CD4-positive, alpha-beta T cell treated with Interleukin-12 subunit alpha and Interleukin-12 subunit beta, for 1 hour (primary cell): ENCODE measurements at regions not wholly inside any gene's neighbourhood (a gene's known extent, or its start where the extent isn't known, plus 50 kb on each side); places are given as distances from the start of the nearest gene placed in this dataset.
"Not testable (repeated sequence)": the region's sequence is repeated elsewhere in the genome, so short reads cannot be mapped to it uniquely, and the experiment has no call there.

Experiments used
- DNase-seq: peaks from one replicate; pipeline ENCODE4 v3.0.0-alpha.2; 2020

GRCh38 chr1:185538309-185538898, 195.8 kb upstream of the HMCN1 start:
- DNase-seq, result not testable (repeated sequence)

- no peak for DNase-seq
Measured at GRCh38 chr1:185537596-185537995, 196.6 kb upstream of the HMCN1 start.

DNA sequence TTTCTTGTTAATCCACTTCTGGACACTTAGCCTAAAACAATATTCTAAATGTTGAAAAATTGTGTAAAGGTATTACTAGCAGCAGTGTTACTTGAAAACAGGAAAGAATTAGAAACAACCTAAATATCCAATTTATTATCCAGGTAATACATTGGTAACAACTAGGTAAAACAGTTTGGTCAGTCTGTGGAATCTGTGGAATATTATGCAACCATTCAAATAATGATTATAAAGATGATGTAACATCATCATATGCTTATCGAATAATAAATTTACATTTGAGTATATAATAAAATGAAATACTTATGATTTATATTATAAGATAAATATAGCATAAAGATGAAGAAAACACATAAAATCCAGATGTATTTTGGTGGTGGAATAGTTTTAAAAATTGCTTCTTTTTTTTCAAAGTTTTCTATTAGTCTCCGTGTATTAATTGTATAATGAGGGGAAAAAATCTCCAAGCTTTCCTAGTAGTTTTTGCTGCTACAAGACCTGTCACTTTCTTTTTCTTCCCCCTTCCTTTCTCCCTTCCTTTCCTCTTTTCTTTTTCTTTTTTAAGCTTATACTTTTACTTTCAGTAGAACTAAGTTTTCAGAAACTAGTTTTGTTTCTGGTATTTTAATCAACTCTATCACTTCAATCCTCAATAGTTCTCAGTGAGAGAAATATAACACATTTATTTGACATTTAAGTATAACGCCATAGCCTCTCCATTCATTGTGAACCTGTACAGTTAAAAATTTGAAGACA, 197.8 kb upstream of the HMCN1 start:
- DNase-seq, result no peak

GRCh38 chr1:185535621-185536020, 198.6 kb upstream of the HMCN1 start:
- DNase-seq, result no peak

- no peak for DNase-seq
Measured at GRCh38 chr1:185534801-185535200, 199.4 kb upstream of the HMCN1 start.

DNA sequence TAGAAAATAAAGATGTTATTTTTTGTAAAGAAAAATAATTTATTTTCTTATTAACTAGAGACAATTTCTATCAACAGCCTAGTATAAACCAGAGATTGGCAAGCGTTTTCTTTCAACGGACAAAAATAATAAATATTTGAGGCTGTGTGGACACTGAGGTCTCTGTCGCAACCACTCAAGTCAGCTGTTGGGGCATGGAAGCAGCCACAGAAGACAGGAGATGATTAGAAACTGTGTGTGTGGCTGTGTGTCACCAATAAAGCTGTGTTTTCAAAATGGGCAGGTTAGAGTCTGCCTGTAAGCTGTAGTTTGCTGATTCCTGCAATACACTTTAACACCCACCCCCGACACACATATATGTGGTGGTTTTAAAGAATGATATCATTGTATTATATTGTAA, 200.6 kb upstream of the HMCN1 start:
- DNase-seq, result no peak

- no peak for DNase-seq
Measured at GRCh38 chr1:185532856-185533255, 201.3 kb upstream of the HMCN1 start.

DNA sequence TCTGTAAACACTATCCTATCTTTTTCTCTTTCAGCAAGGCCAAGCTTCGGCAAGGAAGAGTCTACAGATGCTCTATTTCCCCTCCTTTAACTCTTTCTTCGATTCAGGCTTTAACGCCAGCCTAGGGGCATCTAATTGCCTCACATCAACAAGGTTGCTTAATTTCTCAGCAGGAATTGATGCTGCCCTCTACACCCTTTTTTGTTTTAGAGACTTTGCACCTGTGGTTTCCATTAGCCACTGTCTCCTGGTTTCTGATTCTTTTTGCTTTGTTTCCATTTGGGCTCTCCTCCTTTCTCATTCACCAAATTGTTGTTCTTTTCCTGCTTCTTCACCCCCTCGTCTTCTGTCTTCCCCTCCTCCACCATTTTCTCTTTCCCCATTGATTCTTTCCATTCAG, 202.4 kb upstream of the HMCN1 start:
- DNase-seq, result no peak

GRCh38 chr1:185530215-185530614, 204.0 kb upstream of the HMCN1 start:
- no peak for DNase-seq

DNA sequence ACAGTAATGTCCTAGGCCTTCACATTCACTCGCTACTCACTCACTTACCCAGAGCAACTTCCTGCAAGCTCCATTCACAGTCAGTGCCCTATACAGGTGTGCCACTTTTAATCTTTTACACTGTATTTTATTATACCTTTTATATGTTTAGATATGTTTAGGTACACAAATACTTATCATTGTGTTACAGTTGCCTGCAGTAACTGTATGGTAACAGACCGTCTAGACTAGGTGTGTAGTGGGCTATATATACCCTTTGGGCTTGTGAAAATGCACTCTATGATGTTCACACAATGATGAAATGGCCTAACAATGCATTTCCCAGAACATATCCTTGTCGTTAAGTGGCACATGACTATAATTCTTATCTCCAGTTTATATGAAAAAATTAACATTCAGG, 204.5 kb upstream of the HMCN1 start:
- no peak for DNase-seq

DNA sequence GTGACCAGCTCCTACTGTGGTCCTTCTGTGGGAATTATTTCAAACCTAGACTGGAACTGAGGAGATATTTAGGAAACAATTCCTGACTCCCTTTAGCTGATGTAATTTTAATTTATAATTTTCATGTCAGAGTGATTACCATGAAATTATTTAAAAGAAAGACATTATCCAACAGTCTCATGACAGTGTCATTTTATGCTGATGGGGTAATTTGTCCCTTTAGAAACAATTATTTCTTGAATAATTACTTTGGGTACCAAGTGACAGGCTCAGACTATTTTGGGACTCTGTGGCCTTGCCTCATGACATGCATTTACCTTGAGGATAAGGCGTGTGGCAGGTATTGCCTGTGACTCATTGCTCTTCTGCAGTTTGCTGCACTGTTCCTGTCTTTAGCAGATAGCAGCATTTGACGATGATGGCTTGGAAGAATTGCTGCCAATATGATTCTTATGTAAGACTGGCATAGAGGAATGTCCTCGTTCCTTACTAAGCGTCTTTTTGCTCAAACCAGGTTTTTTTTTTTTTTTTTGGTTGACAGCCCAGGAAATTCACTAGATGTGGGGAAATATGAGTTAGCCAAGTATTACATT, 206.0 kb upstream of the HMCN1 start:
- DNase-seq, result no peak

DNA sequence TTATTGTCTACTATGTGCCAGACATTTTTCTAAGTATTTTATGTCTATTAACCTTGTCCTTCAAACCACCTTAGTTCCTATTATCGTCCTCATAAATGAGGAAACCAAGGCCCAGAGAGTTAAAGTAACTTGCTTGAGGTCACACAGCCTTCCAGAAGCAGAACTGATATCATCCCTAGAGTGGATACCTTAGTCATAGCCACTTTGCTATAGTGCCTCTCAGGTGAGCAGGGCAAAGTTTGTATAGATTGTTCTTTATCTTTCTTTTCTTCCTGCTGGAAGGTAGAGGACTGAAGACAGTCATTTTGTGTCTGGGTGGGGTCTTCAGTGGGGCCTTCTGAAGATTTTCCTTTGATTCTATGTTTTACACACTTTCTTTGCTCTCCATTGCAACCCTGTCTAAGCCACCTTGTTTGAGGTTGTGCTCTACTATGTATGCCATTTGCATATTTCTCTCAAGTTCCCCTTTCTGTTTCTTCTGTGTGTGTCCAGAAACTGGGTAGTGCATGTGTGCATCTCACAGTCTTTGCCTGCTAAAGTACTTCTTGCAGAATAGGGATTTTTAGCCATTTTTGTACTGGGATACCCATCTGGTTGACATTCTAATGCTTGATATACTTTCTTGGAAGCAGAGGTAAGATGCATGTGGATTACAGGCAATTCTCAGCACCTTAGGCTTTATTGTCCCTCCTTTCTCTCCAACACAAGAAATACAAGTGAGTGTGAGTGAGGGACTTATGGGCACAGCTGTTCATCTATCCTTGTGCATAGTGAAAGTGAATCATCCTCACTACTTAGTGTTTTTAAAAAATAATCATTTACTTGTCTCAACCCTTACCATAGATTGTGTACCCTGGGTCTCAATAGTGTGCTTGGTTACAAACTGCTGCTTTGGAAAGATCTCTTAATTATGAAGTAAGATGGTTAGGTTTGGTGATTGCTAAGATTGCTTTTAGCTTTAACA, 207.6 kb upstream of the HMCN1 start:
- DNase-seq, result no peak

- DNase-seq, result no peak
Measured at GRCh38 chr1:185520188-185520920, 203.3 kb upstream of the IVNS1ABP start.

DNA sequence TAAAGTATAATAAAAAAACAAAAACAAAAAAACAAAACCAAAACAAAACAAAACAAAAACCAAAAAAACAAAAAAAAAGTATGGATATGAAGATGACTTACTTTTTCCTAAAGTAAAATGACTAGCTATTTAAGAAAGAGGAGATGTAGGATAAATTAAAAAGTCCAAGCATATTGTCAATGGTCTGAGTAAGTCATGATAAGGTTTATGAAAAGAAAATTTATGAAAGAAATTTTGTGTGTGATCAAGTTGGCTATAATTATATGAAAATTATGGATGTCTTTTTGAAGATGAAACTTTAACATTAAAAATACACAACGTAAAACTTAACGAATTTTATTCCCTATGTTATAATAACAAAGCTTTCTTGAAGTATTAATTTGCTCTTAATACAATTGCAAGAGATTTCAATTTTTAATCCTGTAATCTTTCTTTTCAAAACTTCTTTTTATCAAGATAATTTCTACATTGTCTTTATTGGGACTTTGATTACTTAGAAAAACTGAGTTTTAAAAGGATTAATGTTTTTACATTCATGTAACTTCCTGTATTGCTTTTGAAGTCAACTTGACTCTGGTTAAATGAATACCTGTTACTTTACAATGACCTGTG, 200.9 kb upstream of the IVNS1ABP start:
- no peak for DNase-seq

GRCh38 chr1:185517301-185517700, 200.3 kb upstream of the IVNS1ABP start:
- not testable (repeated sequence) for DNase-seq

GRCh38 chr1:185515696-185516095, 198.7 kb upstream of the IVNS1ABP start:
- DNase-seq, result no peak

- DNase-seq, result no peak
Measured at GRCh38 chr1:185514311-185514710, 197.3 kb upstream of the IVNS1ABP start.

- no peak for DNase-seq
Measured at GRCh38 chr1:185512442-185512841, 195.4 kb upstream of the IVNS1ABP start.

DNA sequence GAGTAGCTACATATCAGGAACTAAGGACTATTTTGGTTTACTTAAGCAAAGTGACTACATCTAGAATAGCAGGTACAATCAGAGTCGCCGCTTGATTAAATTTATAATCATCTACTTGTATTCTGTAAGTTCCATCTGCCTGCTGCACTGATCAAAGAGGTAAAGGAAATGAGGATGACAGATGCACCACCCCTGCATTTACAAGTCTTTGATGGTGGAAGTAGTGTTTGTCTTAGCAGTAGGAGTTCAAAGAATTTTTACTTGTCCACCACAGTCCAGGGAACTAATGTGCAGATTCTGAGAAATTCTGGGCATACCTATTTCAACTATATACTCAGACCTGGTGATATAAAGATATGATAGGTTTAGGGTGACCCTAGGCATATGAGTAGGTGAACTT, 184.1 kb upstream of the IVNS1ABP start:
- DNase-seq, result no peak

DNA sequence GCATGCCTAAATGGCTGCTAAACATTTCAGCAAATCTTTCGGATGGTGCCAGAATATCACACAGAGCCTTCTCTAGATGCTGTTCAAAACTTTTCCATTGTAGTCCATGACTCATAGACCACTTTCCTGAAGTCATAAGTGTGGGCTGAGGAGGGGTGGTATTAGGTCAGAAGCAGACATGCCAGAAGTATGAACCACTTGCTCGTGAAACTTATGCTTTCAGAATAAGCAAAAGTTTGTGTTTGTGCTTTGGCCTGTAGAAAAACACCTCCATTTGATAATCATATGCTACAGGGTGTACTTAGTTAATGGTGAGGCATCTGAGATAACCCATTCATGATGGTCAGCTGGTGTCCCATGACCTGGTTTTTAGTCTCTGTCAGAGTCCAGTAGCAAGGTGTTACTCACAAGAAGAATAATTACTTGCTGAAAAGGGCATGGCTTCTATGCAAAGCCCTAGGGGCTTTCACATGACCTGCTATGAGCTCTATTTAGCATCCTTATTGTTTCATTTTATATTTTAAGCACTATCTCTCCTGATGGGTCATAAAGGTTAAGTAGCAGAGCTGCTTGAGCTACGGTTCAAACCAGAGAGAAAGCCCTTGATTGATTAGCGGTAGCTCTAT, 183.1 kb upstream of the IVNS1ABP start:
- no peak for DNase-seq

DNA sequence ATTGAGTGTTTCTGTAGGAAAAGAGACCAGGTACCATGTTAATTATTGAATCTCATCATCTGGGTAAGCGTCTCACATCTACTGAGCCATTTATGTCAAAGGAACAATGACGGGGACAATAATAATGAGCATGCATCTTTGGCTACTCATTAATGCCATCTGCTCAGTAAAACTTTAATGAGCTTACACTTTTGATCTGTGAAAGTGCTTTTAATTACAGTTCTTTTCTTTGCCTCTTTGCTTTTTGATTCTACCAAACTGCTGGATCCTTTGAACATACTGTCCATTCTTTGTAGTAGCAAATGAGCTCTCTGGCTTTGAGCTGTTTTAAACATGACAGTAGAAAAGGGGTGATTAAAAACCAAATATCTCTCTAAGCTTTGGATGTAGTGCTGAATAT, 181.2 kb upstream of the IVNS1ABP start:
- DNase-seq, result no peak

DNA sequence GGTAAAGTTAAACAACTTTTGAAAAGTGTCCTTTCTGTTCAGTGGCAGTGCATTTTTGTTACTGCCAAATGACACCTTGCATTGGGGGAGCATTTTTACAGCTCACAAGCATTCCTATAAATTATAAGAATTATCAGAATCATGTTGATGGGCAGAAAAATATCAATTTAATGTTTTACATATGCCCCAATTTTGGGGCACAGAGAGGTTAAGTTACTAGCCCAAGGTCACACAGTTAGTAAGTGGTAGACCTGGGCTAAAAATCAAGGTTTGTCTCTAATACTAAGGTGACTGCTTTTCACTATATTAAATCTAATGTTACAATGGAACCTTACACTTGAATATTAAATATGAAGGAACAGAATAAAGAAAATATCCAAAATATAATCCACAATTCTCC, 180.1 kb upstream of the IVNS1ABP start:
- DNase-seq, result no peak
